OCI-LY3 (cell line): ENCODE measurements at regions not wholly inside any gene's neighbourhood (a gene's known extent, or its start where the extent isn't known, plus 50 kb on each side); places are given as distances from the start of the nearest gene placed in this dataset.

Experiments used
- H2AFZ ChIP-seq: fragments of 200-600, 300-600 bp; shearing (Covaris generic); 2 replicates; pipeline ENCODE4 v1.6.0; 2014; ENCODE audit warnings: antibody characterized with exemption, low read depth, low read length
- H3K27ac ChIP-seq: fragments of 200-600, 300-600 bp; sonication (generic); 2 replicates; pipeline ENCODE4 v1.5.1; 2014; ENCODE audit warnings: mild to moderate bottlenecking, low read length, moderate library complexity, mixed read lengths
- H3K27me3 ChIP-seq: fragments of 200-600, 300-600 bp; sonication (generic); 2 replicates; pipeline ENCODE4 v1.6.1; 2014; ENCODE audit warnings: low read depth, low read length, mixed read lengths
- H3K36me3 ChIP-seq: fragments of 200-600, 300-600 bp; sonication (generic); replicated peaks from 2 replicates; pipeline ENCODE3; 2014; ENCODE audit warnings: low read depth, low read length, mixed read lengths
- H3K4me1 ChIP-seq: fragments of 300-600, 200-600 bp; sonication (generic); 2 replicates; pipeline ENCODE4 v1.6.1; 2014; ENCODE audit warnings: low read length, mixed read lengths
- H3K4me2 ChIP-seq: fragments of 200-600, 300-600 bp; sonication (generic); 2 replicates; pipeline ENCODE4 v1.6.1; 2014; ENCODE audit warnings: low read length, mixed read lengths
- H3K4me3 ChIP-seq: fragments of 300-600, 200-600 bp; sonication (generic); 2 replicates; pipeline ENCODE4 v1.5.1; 2014; ENCODE audit warnings: antibody characterized with exemption, mild to moderate bottlenecking, low read length, moderate library complexity
- H3K79me2 ChIP-seq: fragments of 300-600, 200-600 bp; shearing (Covaris generic); 2 replicates; pipeline ENCODE4 v1.6.1; 2014; ENCODE audit warnings: mild to moderate bottlenecking, low read length, mixed read lengths
- H3K9ac ChIP-seq: fragments of 300-600, 200-600 bp; shearing (Covaris generic); 2 replicates; pipeline ENCODE4 v1.6.0; 2014; ENCODE audit warnings: mild to moderate bottlenecking, low read length, moderate library complexity
- H3K9me3 ChIP-seq: fragments of 200-600, 300-600 bp; shearing (Covaris generic); 2 replicates; pipeline ENCODE4 v1.6.1; 2014; ENCODE audit warnings: low read length, mixed read lengths; ENCODE audit not compliant: insufficient read depth
- H4K20me1 ChIP-seq: fragments of 200-600, 300-600 bp; sonication (generic); 2 replicates; pipeline ENCODE4 v1.6.1; 2016; ENCODE audit warnings: low read length, mixed read lengths; ENCODE audit not compliant: insufficient read depth
- CTCF ChIP-seq: fragments of 200-600, 300-600 bp; sonication (generic); IDR thresholded peaks from 2 replicates; pipeline ENCODE4 v1.5.1; 2014; ENCODE audit warnings: antibody characterized with exemption, low read length, low read depth
- EZH2phosphoT487 ChIP-seq: fragments of 200-600 bp; shearing (Covaris generic); IDR thresholded peaks from 2 replicates; pipeline ENCODE4 v1.6.1; 2018; ENCODE audit warnings: antibody characterized with exemption, mixed run types, low read depth

DNA sequence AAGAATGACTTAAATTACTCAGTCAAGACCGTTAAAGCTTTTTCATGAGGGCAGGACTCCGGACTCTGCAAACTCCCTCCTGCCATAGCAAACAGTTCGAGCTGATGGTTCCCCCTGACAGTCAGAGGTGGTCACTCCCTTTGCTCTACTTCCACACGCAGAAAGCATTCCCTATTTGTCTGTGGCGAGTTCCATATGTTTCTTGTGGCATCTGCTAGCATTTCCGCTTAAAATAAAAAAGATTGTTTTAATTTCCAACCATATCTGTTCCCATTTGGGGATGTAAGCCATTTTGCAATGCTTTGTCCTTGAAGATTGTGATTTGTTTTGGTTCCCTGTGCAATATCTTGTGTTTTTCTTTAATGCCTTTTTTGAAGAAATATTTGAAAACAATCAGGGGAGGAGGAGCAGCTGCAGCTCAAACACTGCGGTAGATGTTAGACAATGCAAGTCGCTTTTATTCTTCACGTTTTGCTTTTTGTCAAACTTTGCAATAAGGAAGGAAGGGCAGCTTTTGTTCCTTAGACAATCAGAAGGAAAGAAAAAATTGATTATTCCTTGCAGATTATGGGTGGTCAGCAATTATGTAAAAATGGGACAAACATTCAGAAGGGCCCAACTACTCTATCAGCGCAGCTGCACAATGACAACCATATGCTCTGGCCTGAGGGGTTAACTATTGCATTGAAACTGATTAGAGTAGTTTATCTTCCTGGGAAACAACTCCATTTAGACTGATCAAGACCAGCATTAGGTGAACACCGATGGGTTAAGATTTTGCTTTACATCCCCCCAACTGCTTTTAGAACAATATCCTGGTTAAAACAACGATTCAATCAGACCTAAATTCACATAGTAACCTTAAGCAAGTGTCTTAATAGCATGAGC lies 425.8 kb upstream of the NRP1 start:
- no peak overlapping the region for H3K9ac ChIP-seq
- H2AFZ ChIP-seq = no peak overlapping the region
- TF ChIP-seq EZH2phosphoT487 (no peak), CTCF (no peak)
- H3K27me3 ChIP-seq = no peaks in the 10 kb centered on the region
- no peaks in the 10 kb centered on the region for H3K36me3 ChIP-seq
- H4K20me1 ChIP-seq = no peaks in the 10 kb centered on the region
- H3K4me1 ChIP-seq = no peaks in the 10 kb centered on the region
- no peaks in the 10 kb centered on the region for H3K79me2 ChIP-seq
- no peak overlapping the region for H3K4me3 ChIP-seq
- H3K27ac ChIP-seq = no peak overlapping the region
- no peak overlapping the region for H3K4me2 ChIP-seq
- no peaks in the 10 kb centered on the region for H3K9me3 ChIP-seq

GRCh38 chr10:33759191-33759590 lies 424.7 kb upstream of the NRP1 start:
- no peaks in the 10 kb centered on the region for H3K4me1 ChIP-seq
- no peak for TF ChIP-seq EZH2phosphoT487
- H3K27me3 ChIP-seq = no peaks in the 10 kb centered on the region
- no peak overlapping the region for H3K4me3 ChIP-seq
- no peaks in the 10 kb centered on the region for H3K79me2 ChIP-seq
- no peak overlapping the region for H2AFZ ChIP-seq
- no peaks in the 10 kb centered on the region for H3K36me3 ChIP-seq
- no peak overlapping the region for H3K27ac ChIP-seq
- no peaks in the 10 kb centered on the region for H3K9me3 ChIP-seq
- no peak overlapping the region for H3K9ac ChIP-seq
- no peak overlapping the region for H3K4me2 ChIP-seq
- H4K20me1 ChIP-seq = no peaks in the 10 kb centered on the region

GRCh38 chr10:33758299-33758698 lies 423.8 kb upstream of the NRP1 start:
- Histone ChIP-seq H3K4me1 (no peaks in the 10 kb centered on the region), H3K9ac (no peak overlapping the region), H3K27ac (no peak overlapping the region), H3K4me3 (no peak overlapping the region), H3K36me3 (no peaks in the 10 kb centered on the region), H4K20me1 (no peaks in the 10 kb centered on the region), H3K9me3 (no peaks in the 10 kb centered on the region), H3K4me2 (no peak overlapping the region), H3K79me2 (no peaks in the 10 kb centered on the region), H2AFZ (no peak overlapping the region), H3K27me3 (no peaks in the 10 kb centered on the region)
- TF ChIP-seq EZH2phosphoT487 (no peak), CTCF (no peak)

DNA sequence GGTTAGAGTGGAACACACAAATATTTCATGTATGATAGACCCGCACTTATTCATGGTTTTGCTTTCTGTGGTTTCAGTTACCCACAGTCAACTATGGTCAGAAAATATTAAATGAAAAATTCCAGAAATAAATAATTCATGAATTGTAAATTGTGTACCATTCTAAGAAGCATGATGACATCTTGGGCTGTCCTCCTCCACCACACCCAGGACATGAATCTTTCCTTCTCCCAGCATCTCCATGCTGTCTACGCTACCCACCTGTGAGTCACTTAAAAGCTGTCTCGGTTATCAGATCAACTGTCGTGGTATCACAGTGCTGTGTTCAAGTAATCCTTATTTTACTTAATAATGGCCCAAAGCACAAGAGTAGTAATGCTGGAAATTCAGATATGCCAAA lies 419.6 kb upstream of the NRP1 start:
- Histone ChIP-seq H3K36me3 (no peaks in the 10 kb centered on the region), H3K79me2 (no peaks in the 10 kb centered on the region), H4K20me1 (no peaks in the 10 kb centered on the region), H3K9ac (no peak overlapping the region), H2AFZ (no peak overlapping the region), H3K27ac (no peak overlapping the region), H3K4me3 (no peak overlapping the region), H3K27me3 (no peaks in the 10 kb centered on the region), H3K9me3 (no peaks in the 10 kb centered on the region), H3K4me1 (no peaks in the 10 kb centered on the region), H3K4me2 (no peak overlapping the region)
- TF ChIP-seq EZH2phosphoT487 (no peak), CTCF (no peak)
